ENCODE measurements at regions not wholly inside any gene's neighbourhood (a gene's known extent, or its start where the extent isn't known, plus 50 kb on each side); places are given as distances from the start of the nearest gene placed in this dataset.

GRCh38 chr9:111098093-111098492, 59.8 kb upstream of the LPAR1 start:
- no peak for TF ChIP-seq SPI1 (IDR thresholded peaks at IDR 0.05; ENCODE audit: borderline replicate concordance, low read depth)
- TF ChIP-seq, protein P1, sequence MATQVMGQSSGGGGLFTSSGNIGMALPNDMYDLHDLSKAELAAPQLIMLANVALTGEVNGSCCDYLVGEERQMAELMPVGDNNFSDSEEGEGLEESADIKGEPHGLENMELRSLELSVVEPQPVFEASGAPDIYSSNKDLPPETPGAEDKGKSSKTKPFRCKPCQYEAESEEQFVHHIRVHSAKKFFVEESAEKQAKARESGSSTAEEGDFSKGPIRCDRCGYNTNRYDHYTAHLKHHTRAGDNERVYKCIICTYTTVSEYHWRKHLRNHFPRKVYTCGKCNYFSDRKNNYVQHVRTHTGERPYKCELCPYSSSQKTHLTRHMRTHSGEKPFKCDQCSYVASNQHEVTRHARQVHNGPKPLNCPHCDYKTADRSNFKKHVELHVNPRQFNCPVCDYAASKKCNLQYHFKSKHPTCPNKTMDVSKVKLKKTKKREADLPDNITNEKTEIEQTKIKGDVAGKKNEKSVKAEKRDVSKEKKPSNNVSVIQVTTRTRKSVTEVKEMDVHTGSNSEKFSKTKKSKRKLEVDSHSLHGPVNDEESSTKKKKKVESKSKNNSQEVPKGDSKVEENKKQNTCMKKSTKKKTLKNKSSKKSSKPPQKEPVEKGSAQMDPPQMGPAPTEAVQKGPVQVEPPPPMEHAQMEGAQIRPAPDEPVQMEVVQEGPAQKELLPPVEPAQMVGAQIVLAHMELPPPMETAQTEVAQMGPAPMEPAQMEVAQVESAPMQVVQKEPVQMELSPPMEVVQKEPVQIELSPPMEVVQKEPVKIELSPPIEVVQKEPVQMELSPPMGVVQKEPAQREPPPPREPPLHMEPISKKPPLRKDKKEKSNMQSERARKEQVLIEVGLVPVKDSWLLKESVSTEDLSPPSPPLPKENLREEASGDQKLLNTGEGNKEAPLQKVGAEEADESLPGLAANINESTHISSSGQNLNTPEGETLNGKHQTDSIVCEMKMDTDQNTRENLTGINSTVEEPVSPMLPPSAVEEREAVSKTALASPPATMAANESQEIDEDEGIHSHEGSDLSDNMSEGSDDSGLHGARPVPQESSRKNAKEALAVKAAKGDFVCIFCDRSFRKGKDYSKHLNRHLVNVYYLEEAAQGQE (IDR thresholded peaks at IDR 0.05; ENCODE audit: insufficient replicate concordance, low read depth): no peak

Data from HL-60 (cell line).